ENCODE measurements at regions not wholly inside any gene's neighbourhood (a gene's known extent, or its start where the extent isn't known, plus 50 kb on each side); places are given as distances from the start of the nearest gene placed in this dataset.

DNA sequence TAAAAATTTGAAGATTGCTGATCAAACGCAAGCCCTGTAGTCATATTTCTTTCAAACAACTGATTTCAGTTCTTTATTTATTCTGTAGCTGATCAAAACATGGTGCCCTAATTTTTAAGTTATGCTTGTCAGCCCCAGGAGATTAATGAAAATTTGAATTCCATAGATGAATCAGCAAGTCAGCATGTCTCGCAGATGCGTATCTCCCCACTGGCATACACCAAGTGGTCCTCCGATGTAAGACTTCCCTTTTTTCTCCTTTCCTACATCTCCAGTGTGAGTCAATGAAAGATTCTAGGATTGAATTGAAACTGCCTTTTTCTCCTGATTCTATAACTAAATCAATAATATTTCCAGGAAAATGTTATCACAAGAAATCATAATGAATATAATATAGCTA is 539.6 kb upstream of the NOX3 start:
- no peak overlapping the region for H3K27ac ChIP-seq
- intact Hi-C loops (cut with DNase I; ENCODE audit: low total_unique reads) (no loop called here), in situ Hi-C loops (cut with MboI; ENCODE audit: low pct_ligation_motif_present in 1 of 4, low pct_unique_long_range_greater_than_20kb in 1 of 4, low sequenced_read_pairs in 3 of 4) (no loop called here)
- H3K27me3 ChIP-seq, result no peaks in the 10 kb centered on the region
- no peaks in the 10 kb centered on the region for H3K4me1 ChIP-seq
- no peak for TF ChIP-seq POLR2AphosphoS5 (IDR thresholded peaks at IDR 0.05)
- no peak for DNase-seq
- no peak overlapping the region for H3K4me3 ChIP-seq
- no peaks in the 10 kb centered on the region for H3K36me3 ChIP-seq
- WGBS, 2 donors (ENCODE audit: low coverage in 1 of 2), result 82 to 92% methylated on average over 4 of the region's 4 CpGs
- H3K9me3 ChIP-seq, result no peaks in the 10 kb centered on the region

DNA sequence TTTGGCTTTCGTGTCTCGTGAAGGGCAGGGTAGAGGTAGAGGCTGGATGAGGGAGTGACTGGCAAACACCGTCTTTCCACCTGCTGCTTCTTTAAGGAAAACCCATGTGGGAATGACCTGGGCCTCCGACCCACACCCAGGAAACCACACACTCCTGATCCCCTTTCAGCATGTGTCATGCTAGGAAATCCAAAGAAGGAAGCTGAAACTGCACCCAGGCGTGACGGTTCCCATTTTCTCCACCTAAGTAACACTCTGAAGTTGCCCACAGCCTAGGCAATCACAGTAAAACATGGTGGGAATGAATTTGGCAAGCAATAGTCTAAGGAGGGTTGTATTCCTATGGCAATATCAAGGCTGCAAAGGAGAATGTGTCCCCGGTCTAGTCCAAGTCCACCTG is 538.4 kb upstream of the NOX3 start:
- Histone ChIP-seq H3K27ac (no peak overlapping the region), H3K27me3 (no peaks in the 10 kb centered on the region), H3K36me3 (no peaks in the 10 kb centered on the region), H3K9me3 (no peaks in the 10 kb centered on the region), H3K4me1 (no peaks in the 10 kb centered on the region), H3K4me3 (no peak overlapping the region)
- DNase-seq, result no peak
- in situ Hi-C loops (cut with MboI; ENCODE audit: low pct_ligation_motif_present in 1 of 4, low pct_unique_long_range_greater_than_20kb in 1 of 4, low sequenced_read_pairs in 3 of 4) (no loop called here), intact Hi-C loops (cut with DNase I; ENCODE audit: low total_unique reads) (no loop called here)
- 88 to 100% methylated on average over 2 to 7 of the region's 7 CpGs for WGBS, 2 donors (ENCODE audit: low coverage in 1 of 2)
- TF ChIP-seq EP300 (IDR thresholded peaks at IDR 0.05; ENCODE audit: low read depth), result no peak
- TF ChIP-seq POLR2A (IDR thresholded peaks at IDR 0.05), result no peak
- no peak for TF ChIP-seq POLR2AphosphoS5 (IDR thresholded peaks at IDR 0.05)
- no peak for TF ChIP-seq CTCF (IDR thresholded peaks at IDR 0.05)

DNA sequence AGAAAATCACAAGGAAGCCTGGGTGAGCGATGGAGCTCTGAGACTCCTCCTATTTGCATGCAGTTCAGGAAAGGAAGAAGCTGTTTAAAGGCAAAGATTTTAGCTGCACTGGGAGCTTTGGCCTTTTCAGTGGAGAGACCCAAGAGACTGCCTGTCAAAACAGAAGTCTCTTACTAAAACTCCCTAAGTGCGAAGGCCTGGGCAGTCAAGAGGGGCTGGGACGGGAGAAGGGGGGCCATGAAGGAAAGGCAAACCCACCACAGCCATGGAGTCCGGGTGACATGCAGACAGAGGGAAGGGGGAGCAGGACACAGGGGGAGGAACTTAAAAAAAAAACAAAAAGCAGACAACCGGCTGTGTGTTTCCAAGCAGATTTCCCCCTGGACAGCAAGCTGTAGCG is 537.6 kb upstream of the NOX3 start:
- intact Hi-C loops (cut with DNase I; ENCODE audit: low total_unique reads) (no loop called here), in situ Hi-C loops (cut with MboI; ENCODE audit: low pct_ligation_motif_present in 1 of 4, low pct_unique_long_range_greater_than_20kb in 1 of 4, low sequenced_read_pairs in 3 of 4) (no loop called here)
- H3K9me3 ChIP-seq, result no peaks in the 10 kb centered on the region
- H3K36me3 ChIP-seq, result no peaks in the 10 kb centered on the region
- TF ChIP-seq POLR2A (IDR thresholded peaks at IDR 0.05), result no peak
- no peak for TF ChIP-seq EP300 (IDR thresholded peaks at IDR 0.05; ENCODE audit: low read depth)
- TF ChIP-seq CTCF (IDR thresholded peaks at IDR 0.05), result no peak
- TF ChIP-seq POLR2AphosphoS5 (IDR thresholded peaks at IDR 0.05), result no peak
- H3K27me3 ChIP-seq, result no peaks in the 10 kb centered on the region
- H3K4me1 ChIP-seq, result no peaks in the 10 kb centered on the region
- no peak overlapping the region for H3K4me3 ChIP-seq
- WGBS, 2 donors (ENCODE audit: low coverage in 1 of 2), result 83 to 85% methylated on average over 5 to 6 of the region's 6 CpGs
- H3K27ac ChIP-seq, result no peak overlapping the region
- DNase-seq, result no peak

DNA sequence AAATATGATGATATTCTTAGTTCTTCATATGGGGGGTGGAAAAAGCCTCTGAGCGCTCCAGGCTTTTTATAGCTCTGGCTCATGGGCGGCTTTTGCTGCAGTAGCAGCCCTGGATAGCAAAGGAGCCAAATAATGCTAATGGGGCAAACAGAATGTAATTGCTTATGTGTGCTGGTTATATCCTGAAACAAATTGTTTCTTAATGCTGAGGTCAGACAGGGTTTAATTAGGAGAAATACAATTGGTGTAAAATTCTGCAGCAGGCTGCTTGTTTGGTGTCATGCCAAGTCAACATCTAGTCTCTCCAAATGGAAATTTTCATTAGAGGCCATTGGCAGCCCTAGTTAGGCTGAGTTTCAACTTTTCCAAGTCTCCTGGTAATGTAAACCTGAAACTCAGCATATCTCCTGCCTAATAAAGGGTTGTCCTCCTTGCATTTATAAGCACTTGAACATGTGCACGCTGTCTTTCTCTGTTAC is 530.1 kb upstream of the NOX3 start:
- peak overlapping the region in 3 of 4 donors; percentile 21 to 68 (median 47) for H3K27ac ChIP-seq
- in situ Hi-C loops (cut with MboI; ENCODE audit: low pct_ligation_motif_present in 1 of 4, low pct_unique_long_range_greater_than_20kb in 1 of 4, low sequenced_read_pairs in 3 of 4) (no loop called here), intact Hi-C loops (cut with DNase I; ENCODE audit: low total_unique reads) (no loop called here)
- no peaks in the 10 kb centered on the region for H3K27me3 ChIP-seq
- H3K9me3 ChIP-seq, result no peaks in the 10 kb centered on the region
- no peak for TF ChIP-seq POLR2A (IDR thresholded peaks at IDR 0.05)
- TF ChIP-seq EP300 (IDR thresholded peaks at IDR 0.05; ENCODE audit: low read depth), result no peak
- TF ChIP-seq CTCF (IDR thresholded peaks at IDR 0.05), result no peak
- TF ChIP-seq POLR2AphosphoS5 (IDR thresholded peaks at IDR 0.05), result no peak
- WGBS, 2 donors (ENCODE audit: low coverage in 1 of 2), result 59 to 67% methylated on average over 3 of the region's 3 CpGs
- H3K4me3 ChIP-seq, result no peak overlapping the region
- no peaks in the 10 kb centered on the region for H3K36me3 ChIP-seq
- no peak for DNase-seq
- peaks cover 0 to 20% (median 5%) of the 10 kb centered on the region in 4 donors for H3K4me1 ChIP-seq

GRCh38 chr6:155980768-155981079 is 525.1 kb upstream of the NOX3 start:
- in situ Hi-C loops (cut with MboI; ENCODE audit: low pct_ligation_motif_present in 1 of 4, low pct_unique_long_range_greater_than_20kb in 1 of 4, low sequenced_read_pairs in 3 of 4), result no loop called here

More at GRCh38 chr6:155980768-155981079, 525.1 kb upstream of the NOX3 start:
- Histone ChIP-seq H3K36me3 (no peaks in the 10 kb centered on the region), H3K4me1 (peaks cover 0 to 15% (median 3%) of the 10 kb centered on the region in 4 donors), H3K27me3 (no peaks in the 10 kb centered on the region), H3K27ac (no peak overlapping the region), H3K4me3 (no peak overlapping the region), H3K9me3 (no peaks in the 10 kb centered on the region)
- TF ChIP-seq EP300 (IDR thresholded peaks at IDR 0.05; ENCODE audit: low read depth) (no peak), CTCF (IDR thresholded peaks at IDR 0.05) (no peak), POLR2A (IDR thresholded peaks at IDR 0.05) (no peak), POLR2AphosphoS5 (IDR thresholded peaks at IDR 0.05) (no peak)
- intact Hi-C loops (cut with DNase I; ENCODE audit: low total_unique reads), result no loop called here
- DNase-seq, result no peak
